ENCODE measurements at regions not wholly inside any gene's neighbourhood (a gene's known extent, or its start where the extent isn't known, plus 50 kb on each side); places are given as distances from the start of the nearest gene placed in this dataset.
"Not testable (repeated sequence)": the region's sequence is repeated elsewhere in the genome, so short reads cannot be mapped to it uniquely, and the experiment has no call there.

GRCh38 chr3:5769825-5770224 lies 582.3 kb downstream of the EDEM1 start:
- no peaks in the 10 kb centered on the region for H4K20me1 ChIP-seq (ENCODE audit: insufficient read depth, low read length)
- Mint-ChIP-seq H3K4me3 (ENCODE audit: unreplicated experiment) (no peak overlapping the region), H3K27me3 (ENCODE audit: low read depth, unreplicated experiment) (no peaks in the 10 kb centered on the region), H3K4me1 (ENCODE audit: low read depth, unreplicated experiment) (no peaks in the 10 kb centered on the region), H3K36me3 (ENCODE audit: low read depth, unreplicated experiment) (no peaks in the 10 kb centered on the region), H3K9me3 (ENCODE audit: unreplicated experiment) (no peaks in the 10 kb centered on the region), H3K27ac (ENCODE audit: unreplicated experiment) (no peak overlapping the region)
- no peaks in the 10 kb centered on the region for H3K27me3 ChIP-seq (ENCODE audit: insufficient read depth, low read length)
- FAIRE-seq, result no peak
- no peak for TF ChIP-seq CTCF (IDR thresholded peaks at IDR 0.05; ENCODE audit: insufficient read depth, low read depth, low read length)
- TF ChIP-seq EZH2 (IDR thresholded peaks at IDR 0.05; ENCODE audit: insufficient read depth, low read length), result no peak
- no peak overlapping the region for H3K9ac ChIP-seq (ENCODE audit: low read length)
- DNase-seq (ENCODE audit: low read depth), result no peak
- H3K9me3 ChIP-seq (ENCODE audit: insufficient read depth, low read depth, low read length), result no peaks in the 10 kb centered on the region
- H3K4me2 ChIP-seq (ENCODE audit: low read length), result no peak overlapping the region
- H3K36me3 ChIP-seq (ENCODE audit: insufficient read depth, low read length), result no peaks in the 10 kb centered on the region
- H3K79me2 ChIP-seq (ENCODE audit: insufficient read depth, low read length), result no peaks in the 10 kb centered on the region
- no peak overlapping the region for H3K27ac ChIP-seq (ENCODE audit: low read depth, low read length)
- no peaks in the 10 kb centered on the region for H3K4me1 ChIP-seq (ENCODE audit: insufficient read depth, low read length)
- H2AFZ ChIP-seq (ENCODE audit: low read depth, low read length), result no peak overlapping the region
- no peak overlapping the region for H3K4me3 ChIP-seq (ENCODE audit: insufficient read depth, low read depth, low read length)

GRCh38 chr3:5774337-5774736 lies 586.8 kb downstream of the EDEM1 start:
- H3K36me3 Mint-ChIP-seq (ENCODE audit: low read depth, unreplicated experiment), result no peaks in the 10 kb centered on the region
- no peak for FAIRE-seq
- no peaks in the 10 kb centered on the region for H3K27me3 ChIP-seq (ENCODE audit: insufficient read depth, low read length)

GRCh38 chr3:5775100-5775499 lies 587.6 kb downstream of the EDEM1 start:
- not testable (repeated sequence) for H3K4me1 ChIP-seq (ENCODE audit: insufficient read depth, low read length); H3K27me3 Mint-ChIP-seq (ENCODE audit: low read depth, unreplicated experiment); H3K4me3 ChIP-seq (ENCODE audit: insufficient read depth, low read depth, low read length); H2AFZ ChIP-seq (ENCODE audit: low read depth, low read length); DNase-seq (ENCODE audit: low read depth); H3K9me3 ChIP-seq (ENCODE audit: insufficient read depth, low read depth, low read length); H3K27ac Mint-ChIP-seq (ENCODE audit: unreplicated experiment); H3K36me3 Mint-ChIP-seq (ENCODE audit: low read depth, unreplicated experiment); FAIRE-seq; H3K4me2 ChIP-seq (ENCODE audit: low read length); H3K4me1 Mint-ChIP-seq (ENCODE audit: low read depth, unreplicated experiment); H3K9me3 Mint-ChIP-seq (ENCODE audit: unreplicated experiment); H3K79me2 ChIP-seq (ENCODE audit: insufficient read depth, low read length); H3K27me3 ChIP-seq (ENCODE audit: insufficient read depth, low read length); H3K4me3 Mint-ChIP-seq (ENCODE audit: unreplicated experiment); H3K27ac ChIP-seq (ENCODE audit: low read depth, low read length); H3K9ac ChIP-seq (ENCODE audit: low read length); H3K36me3 ChIP-seq (ENCODE audit: insufficient read depth, low read length); H4K20me1 ChIP-seq (ENCODE audit: insufficient read depth, low read length)

More at GRCh38 chr3:5774337-5774736, 586.8 kb downstream of the EDEM1 start:
- no peaks in the 10 kb centered on the region for H3K36me3 ChIP-seq (ENCODE audit: insufficient read depth, low read length)
- no peaks in the 10 kb centered on the region for H3K79me2 ChIP-seq (ENCODE audit: insufficient read depth, low read length)
- no peak overlapping the region for H3K4me2 ChIP-seq (ENCODE audit: low read length)
- Mint-ChIP-seq H3K4me3 (ENCODE audit: unreplicated experiment) (no peak overlapping the region), H3K9me3 (ENCODE audit: unreplicated experiment) (no peaks in the 10 kb centered on the region), H3K27me3 (ENCODE audit: low read depth, unreplicated experiment) (no peaks in the 10 kb centered on the region), H3K27ac (ENCODE audit: unreplicated experiment) (no peak overlapping the region), H3K4me1 (ENCODE audit: low read depth, unreplicated experiment) (no peaks in the 10 kb centered on the region)
- no peak for TF ChIP-seq EZH2 (IDR thresholded peaks at IDR 0.05; ENCODE audit: insufficient read depth, low read length)
- TF ChIP-seq CTCF (IDR thresholded peaks at IDR 0.05; ENCODE audit: insufficient read depth, low read depth, low read length), result no peak
- H3K9me3 ChIP-seq (ENCODE audit: insufficient read depth, low read depth, low read length), result no peaks in the 10 kb centered on the region
- no peak overlapping the region for H3K27ac ChIP-seq (ENCODE audit: low read depth, low read length)
- H2AFZ ChIP-seq (ENCODE audit: low read depth, low read length), result no peak overlapping the region
- H3K4me1 ChIP-seq (ENCODE audit: insufficient read depth, low read length), result no peaks in the 10 kb centered on the region
- H4K20me1 ChIP-seq (ENCODE audit: insufficient read depth, low read length), result no peaks in the 10 kb centered on the region
- H3K9ac ChIP-seq (ENCODE audit: low read length), result no peak overlapping the region
- H3K4me3 ChIP-seq (ENCODE audit: insufficient read depth, low read depth, low read length), result no peak overlapping the region
- no peak for DNase-seq (ENCODE audit: low read depth)
